Lower leg skin (tissue), 3 donors: ENCODE measurements at regions not wholly inside any gene's neighbourhood (a gene's known extent, or its start where the extent isn't known, plus 50 kb on each side); places are given as distances from the start of the nearest gene placed in this dataset.

Experiments
- POLR2A ChIP-seq, 2 donors: fragments of 450-650 bp; IDR thresholded peaks; one replicate each; pipeline ENCODE4 v1.6.1; 2016 to 2017; ENCODE audit warnings: antibody characterized with exemption in 2 of 2, mild to moderate bottlenecking in 1 of 2, moderate library complexity in 1 of 2
- TF ChIP-seq, protein P1 (sequence below), 3 donors: fragments of 450-650 bp; IDR thresholded peaks; one replicate each; pipeline ENCODE4 v1.5.1; 2016; ENCODE audit warnings: antibody characterized with exemption in 3 of 3, mild to moderate bottlenecking in 3 of 3, moderate library complexity in 2 of 3

DNA sequence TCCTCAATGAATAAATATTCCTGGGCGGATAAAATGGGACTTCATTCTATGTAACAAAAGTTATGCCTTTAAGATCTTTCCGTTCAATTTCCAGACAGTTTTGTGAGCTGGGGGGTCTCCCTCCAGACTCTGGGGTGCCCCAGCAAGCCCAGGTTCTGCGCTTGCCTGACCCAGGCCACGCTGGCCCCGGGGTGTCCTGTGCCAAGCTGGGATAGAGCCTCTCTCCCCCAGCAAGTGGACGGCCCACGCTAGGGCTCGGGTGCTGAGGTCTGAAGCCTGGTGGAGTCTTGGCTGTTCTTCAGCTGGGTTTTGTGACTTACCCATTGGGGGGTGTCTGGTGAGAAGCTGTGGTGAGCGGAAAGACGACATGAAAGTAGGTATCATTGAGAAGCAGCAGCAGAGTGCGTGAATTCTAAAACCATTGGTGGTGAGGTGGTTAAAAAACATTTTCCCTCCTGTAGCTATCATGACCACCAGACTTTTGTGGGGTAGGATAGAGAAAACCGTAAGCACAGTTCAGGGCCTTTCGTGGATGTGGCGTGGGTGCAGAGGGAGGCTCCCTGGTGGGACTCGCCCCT is 346.8 kb downstream of the ANAPC1 start:
- TF ChIP-seq, protein P1, sequence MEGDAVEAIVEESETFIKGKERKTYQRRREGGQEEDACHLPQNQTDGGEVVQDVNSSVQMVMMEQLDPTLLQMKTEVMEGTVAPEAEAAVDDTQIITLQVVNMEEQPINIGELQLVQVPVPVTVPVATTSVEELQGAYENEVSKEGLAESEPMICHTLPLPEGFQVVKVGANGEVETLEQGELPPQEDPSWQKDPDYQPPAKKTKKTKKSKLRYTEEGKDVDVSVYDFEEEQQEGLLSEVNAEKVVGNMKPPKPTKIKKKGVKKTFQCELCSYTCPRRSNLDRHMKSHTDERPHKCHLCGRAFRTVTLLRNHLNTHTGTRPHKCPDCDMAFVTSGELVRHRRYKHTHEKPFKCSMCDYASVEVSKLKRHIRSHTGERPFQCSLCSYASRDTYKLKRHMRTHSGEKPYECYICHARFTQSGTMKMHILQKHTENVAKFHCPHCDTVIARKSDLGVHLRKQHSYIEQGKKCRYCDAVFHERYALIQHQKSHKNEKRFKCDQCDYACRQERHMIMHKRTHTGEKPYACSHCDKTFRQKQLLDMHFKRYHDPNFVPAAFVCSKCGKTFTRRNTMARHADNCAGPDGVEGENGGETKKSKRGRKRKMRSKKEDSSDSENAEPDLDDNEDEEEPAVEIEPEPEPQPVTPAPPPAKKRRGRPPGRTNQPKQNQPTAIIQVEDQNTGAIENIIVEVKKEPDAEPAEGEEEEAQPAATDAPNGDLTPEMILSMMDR (IDR thresholded peaks at IDR 0.05), result no peak
- TF ChIP-seq POLR2A (IDR thresholded peaks at IDR 0.05), result no peak
